Transverse colon (tissue), 4 donors: ENCODE measurements at regions not wholly inside any gene's neighbourhood (a gene's known extent, or its start where the extent isn't known, plus 50 kb on each side); places are given as distances from the start of the nearest gene placed in this dataset.

Experiments used
- DNase-seq: peaks from one replicate; pipeline ENCODE4 v3.0.0-alpha.2; 2019
- H3K27ac ChIP-seq, 4 donors: fragments of 200-600 bp; sonication (generic); 2 replicates each; pipeline ENCODE4 v1.5.1; 2016 to 2018; ENCODE audit warnings: inconsistent platforms in 4 of 4
- H3K27me3 ChIP-seq: fragments of 200-600 bp; sonication (generic); 2 replicates; pipeline ENCODE4 v1.5.1; 2017; ENCODE audit warnings: inconsistent platforms
- H3K36me3 ChIP-seq, 4 donors: fragments of 200-600 bp; sonication (generic); 2 replicates each; pipeline ENCODE4 v1.5.1; 2017 to 2019; ENCODE audit warnings: inconsistent platforms in 4 of 4
- H3K4me1 ChIP-seq, 4 donors: fragments of 200-600 bp; sonication (generic); 2 replicates each; pipeline ENCODE4 v1.5.1; 2017 to 2020; ENCODE audit warnings: inconsistent platforms in 4 of 4
- H3K4me3 ChIP-seq, 4 donors: fragments of 200-600 bp; sonication (generic); 1 replicate in 1 of 4; 2 replicates in 3 of 4; pipeline versions ENCODE4 v1.5.1 to v1.6.1; 2017 to 2019; ENCODE audit warnings: inconsistent platforms in 4 of 4
- H3K9me3 ChIP-seq, 2 donors: fragments of 200-600 bp; sonication (generic); 2 replicates each; pipeline ENCODE4 v1.5.1; 2017 to 2019; ENCODE audit warnings: inconsistent platforms in 2 of 2
- EP300 ChIP-seq: sonication (generic); formaldehyde crosslinking; IDR thresholded peaks from one replicate; pipeline ENCODE4 v1.6.1; 2017; ENCODE audit warnings: antibody characterized with exemption, low read depth
- POLR2A ChIP-seq: fragments of 450-650 bp; IDR thresholded peaks from one replicate; pipeline ENCODE4 v1.6.1; 2016; ENCODE audit warnings: antibody characterized with exemption, mild to moderate bottlenecking, moderate library complexity
- POLR2AphosphoS5 ChIP-seq, 3 donors: sonication (generic); formaldehyde crosslinking; IDR thresholded peaks; one replicate each; pipeline ENCODE4 v1.6.1; 2016; ENCODE audit warnings: antibody characterized with exemption in 3 of 3
- WGBS, 2 donors: methylation state at CpG; one replicate each; pipeline ENCODE4 v1.1.5; 2018; ENCODE audit warnings: low coverage in 1 of 2; 5-methylcytosine and 5-hydroxymethylcytosine counted together
- in situ Hi-C, 4 donors: fragments of 200-750 bp; cut with MboI; loops; one replicate each; pipeline versions ENCODE4 v1.15.0 to v1.15.1; 2017; ENCODE audit warnings: low sequenced_read_pairs in 3 of 4, low pct_ligation_motif_present in 1 of 4, low pct_unique_long_range_greater_than_20kb in 1 of 4
- intact Hi-C: fragments of 100-400 bp; cut with DNase I; formaldehyde crosslinking; loops from one replicate; pipeline ENCODE4 v1.15.1; 2023; ENCODE audit warnings: low total_unique reads
- TF ChIP-seq, protein P1 (sequence below), 5 experiments: fragments of 200-600 bp in 3 of 5; fragments of 450-650 bp in 2 of 5; sonication (generic) in 3 of 5; IDR thresholded peaks; 1 replicate in 2 of 5; 2 replicates in 3 of 5; pipeline ENCODE4 v1.5.1; 2016 to 2017; ENCODE audit warnings: antibody characterized with exemption in 5 of 5, inconsistent platforms in 3 of 5, mild to moderate bottlenecking in 2 of 5, moderate library complexity in 1 of 5

DNA sequence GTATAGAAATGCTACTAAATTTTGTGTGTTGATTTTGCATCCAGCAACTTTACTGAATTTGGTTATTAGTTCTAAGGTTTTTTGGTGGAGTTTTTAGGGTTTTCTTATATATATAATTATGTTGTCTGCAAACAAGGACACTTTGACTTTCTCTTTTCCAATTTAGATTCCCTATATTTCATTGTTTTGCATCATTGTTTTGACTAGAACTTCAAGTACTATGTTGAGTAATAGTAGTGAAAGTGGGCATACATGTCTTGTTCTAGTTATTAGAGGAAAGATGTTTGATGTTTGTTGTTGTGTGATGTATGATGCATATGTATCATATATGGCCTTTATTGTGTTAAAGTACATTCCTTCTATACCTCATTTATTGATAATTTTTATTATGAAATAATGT is 362.3 kb upstream of the PRR16 start:
- intact Hi-C loops, result no loop called here
- no peaks in the 10 kb centered on the region for H3K27me3 ChIP-seq
- H3K9me3 ChIP-seq, result no peaks in the 10 kb centered on the region
- no peak for DNase-seq
- TF ChIP-seq EP300 (no peak), POLR2A (no peak), POLR2AphosphoS5 (IDR thresholded peaks at IDR 0.05) (no peak)
- TF ChIP-seq, protein P1, sequence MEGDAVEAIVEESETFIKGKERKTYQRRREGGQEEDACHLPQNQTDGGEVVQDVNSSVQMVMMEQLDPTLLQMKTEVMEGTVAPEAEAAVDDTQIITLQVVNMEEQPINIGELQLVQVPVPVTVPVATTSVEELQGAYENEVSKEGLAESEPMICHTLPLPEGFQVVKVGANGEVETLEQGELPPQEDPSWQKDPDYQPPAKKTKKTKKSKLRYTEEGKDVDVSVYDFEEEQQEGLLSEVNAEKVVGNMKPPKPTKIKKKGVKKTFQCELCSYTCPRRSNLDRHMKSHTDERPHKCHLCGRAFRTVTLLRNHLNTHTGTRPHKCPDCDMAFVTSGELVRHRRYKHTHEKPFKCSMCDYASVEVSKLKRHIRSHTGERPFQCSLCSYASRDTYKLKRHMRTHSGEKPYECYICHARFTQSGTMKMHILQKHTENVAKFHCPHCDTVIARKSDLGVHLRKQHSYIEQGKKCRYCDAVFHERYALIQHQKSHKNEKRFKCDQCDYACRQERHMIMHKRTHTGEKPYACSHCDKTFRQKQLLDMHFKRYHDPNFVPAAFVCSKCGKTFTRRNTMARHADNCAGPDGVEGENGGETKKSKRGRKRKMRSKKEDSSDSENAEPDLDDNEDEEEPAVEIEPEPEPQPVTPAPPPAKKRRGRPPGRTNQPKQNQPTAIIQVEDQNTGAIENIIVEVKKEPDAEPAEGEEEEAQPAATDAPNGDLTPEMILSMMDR (IDR thresholded peaks at IDR 0.05), result no peak
- in situ Hi-C loops, result no loop called here
- no peaks in the 10 kb centered on the region for H3K36me3 ChIP-seq
- H3K4me3 ChIP-seq, result no peak overlapping the region
- peaks cover 0 to 1% (median 0%) of the 10 kb centered on the region in 4 donors for H3K4me1 ChIP-seq
- no peak overlapping the region for H3K27ac ChIP-seq

DNA sequence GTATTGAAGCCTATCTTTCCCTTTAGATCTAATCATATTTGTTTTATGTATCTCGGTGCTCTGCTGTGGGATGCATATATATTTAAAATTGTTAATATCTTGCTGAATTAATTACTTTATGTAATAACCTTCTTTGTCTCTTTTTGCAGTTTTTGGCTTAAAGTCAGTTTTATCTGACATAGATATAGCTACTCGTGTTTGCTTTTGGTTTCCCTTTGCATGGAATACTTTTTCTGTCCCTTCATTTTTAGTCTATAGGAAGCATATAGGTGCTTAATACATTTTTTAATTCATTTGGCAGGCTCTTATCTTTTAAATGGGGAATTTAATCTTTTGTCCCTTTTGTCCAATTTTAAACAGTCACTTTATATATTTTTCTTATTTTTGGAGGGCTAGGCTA is 360.6 kb upstream of the PRR16 start:
- in situ Hi-C loops, result no loop called here
- TF ChIP-seq, protein P1 (IDR thresholded peaks at IDR 0.05), result no peak
- TF ChIP-seq POLR2A (no peak), EP300 (no peak), POLR2AphosphoS5 (IDR thresholded peaks at IDR 0.05) (no peak)
- 47 to 66% methylated on average over 2 of the region's 2 CpGs for WGBS, 2 donors

DNA sequence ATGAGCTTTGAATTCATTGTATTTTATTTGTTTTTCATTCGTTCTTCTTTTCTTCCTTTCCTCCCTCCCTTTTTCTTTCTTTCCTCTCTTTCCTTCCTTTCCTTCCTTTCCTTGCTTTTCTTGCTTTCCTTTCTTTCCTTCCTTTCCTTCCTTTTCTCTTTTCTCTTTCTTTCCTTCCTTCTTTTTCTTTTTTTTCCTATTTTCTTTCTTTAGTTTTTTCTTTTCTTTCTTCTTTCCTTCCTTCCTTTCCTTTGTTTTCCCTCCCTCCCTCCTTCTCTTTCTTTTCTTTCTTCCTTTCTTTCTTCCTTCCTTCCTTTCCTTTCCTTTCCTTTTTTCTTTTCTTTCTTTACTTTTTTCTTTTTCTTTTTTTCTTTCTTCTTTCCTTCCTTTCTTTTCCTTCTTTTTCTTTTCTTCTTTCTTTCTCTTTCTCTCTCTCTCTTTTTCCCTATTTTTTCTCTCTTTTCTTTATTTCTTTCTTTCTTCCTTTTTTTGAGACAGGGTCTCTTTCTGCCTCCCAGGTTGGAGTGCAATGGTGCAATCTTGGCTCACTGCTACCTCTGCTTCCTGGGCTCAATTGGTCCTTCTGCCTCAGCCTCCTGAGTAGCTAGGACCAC is 357.1 kb upstream of the PRR16 start:
- no peaks in the 10 kb centered on the region for H3K27me3 ChIP-seq
- intact Hi-C loops, result no loop called here
- H3K36me3 ChIP-seq, result no peaks in the 10 kb centered on the region
- H3K4me3 ChIP-seq, result no peak overlapping the region
- DNase-seq, result no peak
- no peak overlapping the region for H3K27ac ChIP-seq
- in situ Hi-C loops, result no loop called here
- no peaks in the 10 kb centered on the region for H3K4me1 ChIP-seq
- WGBS, 2 donors, result 53 to 56% methylated on average over 1 of the region's 1 CpG
- TF ChIP-seq POLR2A, result no peak
- TF ChIP-seq, protein P1 (IDR thresholded peaks at IDR 0.05), result no peak
- TF ChIP-seq EP300, result no peak
- TF ChIP-seq POLR2AphosphoS5 (IDR thresholded peaks at IDR 0.05), result no peak
- H3K9me3 ChIP-seq, result no peaks in the 10 kb centered on the region

More for the DNA sequence above, 360.6 kb upstream of the PRR16 start:
- no peak for DNase-seq
- no peaks in the 10 kb centered on the region for H3K36me3 ChIP-seq
- no peaks in the 10 kb centered on the region for H3K4me1 ChIP-seq
- no peaks in the 10 kb centered on the region for H3K9me3 ChIP-seq
- no peak overlapping the region for H3K27ac ChIP-seq
- intact Hi-C loops, result no loop called here
- H3K4me3 ChIP-seq, result no peak overlapping the region
- no peaks in the 10 kb centered on the region for H3K27me3 ChIP-seq

DNA sequence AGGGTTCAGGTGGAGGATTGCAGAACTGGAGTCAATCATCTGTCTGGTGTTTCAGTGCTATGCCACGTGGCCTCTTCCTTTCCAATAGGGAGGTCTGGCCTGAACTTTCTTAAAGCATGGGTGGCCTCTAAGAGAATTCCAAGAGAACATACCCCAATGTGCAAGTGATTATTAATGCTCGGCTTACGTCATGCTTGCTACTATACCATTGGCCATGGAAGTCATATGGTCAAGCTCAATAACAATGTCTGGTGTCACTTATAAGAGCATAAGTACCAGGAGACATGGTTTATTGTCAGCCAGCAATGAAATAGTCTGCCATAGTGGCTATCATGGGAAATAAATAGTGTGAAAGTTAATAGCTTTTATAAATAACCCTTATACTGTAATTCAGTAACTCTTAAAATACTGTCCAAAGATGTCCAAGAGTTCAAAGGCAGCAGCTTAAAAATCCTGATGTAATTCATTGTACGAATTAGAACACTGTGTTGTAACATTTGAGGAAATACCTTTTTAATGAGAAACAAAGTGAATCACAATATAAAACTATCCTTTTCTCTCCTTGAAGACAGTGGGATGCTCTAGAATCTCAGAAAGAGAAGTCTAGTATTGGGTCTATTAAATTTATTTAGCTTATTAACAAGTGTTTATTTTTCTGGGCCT is 355.4 kb upstream of the PRR16 start:
- Histone ChIP-seq H3K9me3 (no peaks in the 10 kb centered on the region), H3K4me1 (no peaks in the 10 kb centered on the region), H3K27ac (no peak overlapping the region), H3K27me3 (no peaks in the 10 kb centered on the region), H3K4me3 (no peak overlapping the region), H3K36me3 (no peaks in the 10 kb centered on the region)
- 62 to 82% methylated on average over 2 to 4 of the region's 4 CpGs for WGBS, 2 donors
- intact Hi-C loops (no loop called here), in situ Hi-C loops (no loop called here)
- no peak for DNase-seq
- TF ChIP-seq POLR2AphosphoS5 (IDR thresholded peaks at IDR 0.05) (no peak), POLR2A (no peak), EP300 (no peak)
- TF ChIP-seq, protein P1 (IDR thresholded peaks at IDR 0.05), result no peak
